ENCODE measurements at regions not wholly inside any gene's neighbourhood (a gene's known extent, or its start where the extent isn't known, plus 50 kb on each side); places are given as distances from the start of the nearest gene placed in this dataset.
"Not testable (repeated sequence)": the region's sequence is repeated elsewhere in the genome, so short reads cannot be mapped to it uniquely, and the experiment has no call there.

- no peak for DNase-seq
- no peaks in the 10 kb centered on the region for H3K4me1 ChIP-seq
- TF ChIP-seq POLR2A (IDR thresholded peaks at IDR 0.05), result no peak
- no peak for TF ChIP-seq CTCF (IDR thresholded peaks at IDR 0.05)
- intact Hi-C loops (cut with DNase I), result no loop called here
- H3K9me3 ChIP-seq, result no peaks in the 10 kb centered on the region
- no peaks in the 10 kb centered on the region for H3K27me3 ChIP-seq
- no peaks in the 10 kb centered on the region for H3K36me3 ChIP-seq
- H3K4me3 ChIP-seq (replicated peaks in 1 of 3), result no peak overlapping the region
- H3K27ac ChIP-seq, result no peak overlapping the region
- WGBS, 2 donors, result 94% methylated on average over 4 of the region's 4 CpGs
These were observed 85.2 kb downstream of the FDX1 start for GRCh38 chr11:110514967-110515366.

GRCh38 chr11:110517381-110517780 lies 87.6 kb downstream of the FDX1 start:
- H3K4me1 ChIP-seq; intact Hi-C loops (cut with DNase I); H3K27ac ChIP-seq; H3K27me3 ChIP-seq; H3K4me3 ChIP-seq (replicated peaks in 1 of 3); H3K9me3 ChIP-seq; H3K36me3 ChIP-seq; DNase-seq: not testable (repeated sequence)
- WGBS, 2 donors, result 93 to 96% methylated on average over 5 of the region's 5 CpGs

GRCh38 chr11:110518809-110519514 lies 89.2 kb downstream of the FDX1 start:
- H3K9me3 ChIP-seq, result no peaks in the 10 kb centered on the region
- DNase-seq, result no peak
- 81 to 82% methylated on average over 5 of the region's 5 CpGs for WGBS, 2 donors
- no peak overlapping the region for H3K27ac ChIP-seq
- H3K4me3 ChIP-seq (replicated peaks in 1 of 3), result no peak overlapping the region
- TF ChIP-seq POLR2A (IDR thresholded peaks at IDR 0.05) (no peak), CTCF (IDR thresholded peaks at IDR 0.05) (no peak)
- H3K4me1 ChIP-seq, result no peaks in the 10 kb centered on the region
- intact Hi-C loops (cut with DNase I), result no loop called here
- H3K27me3 ChIP-seq, result no peaks in the 10 kb centered on the region
- H3K36me3 ChIP-seq, result no peaks in the 10 kb centered on the region

- H3K9me3 ChIP-seq, result no peaks in the 10 kb centered on the region
- H3K36me3 ChIP-seq, result no peaks in the 10 kb centered on the region
- TF ChIP-seq POLR2A (IDR thresholded peaks at IDR 0.05) (no peak), CTCF (IDR thresholded peaks at IDR 0.05) (no peak)
- no peak overlapping the region for H3K4me3 ChIP-seq (replicated peaks in 1 of 3)
- intact Hi-C loops (cut with DNase I), result no loop called here
- no peak overlapping the region for H3K27ac ChIP-seq
- H3K4me1 ChIP-seq, result no peaks in the 10 kb centered on the region
- H3K27me3 ChIP-seq, result no peaks in the 10 kb centered on the region
- 79 to 92% methylated on average over 2 of the region's 2 CpGs for WGBS, 2 donors
- no peak for DNase-seq
These were observed 90.0 kb downstream of the FDX1 start for GRCh38 chr11:110519796-110520195.

- no peaks in the 10 kb centered on the region for H3K27me3 ChIP-seq
- no peak overlapping the region for H3K27ac ChIP-seq
- no peaks in the 10 kb centered on the region for H3K36me3 ChIP-seq
- no peak for DNase-seq
- no peak for TF ChIP-seq CTCF (IDR thresholded peaks at IDR 0.05)
- no peak for TF ChIP-seq POLR2A (IDR thresholded peaks at IDR 0.05)
- intact Hi-C loops (cut with DNase I), result no loop called here
- no peak overlapping the region for H3K4me3 ChIP-seq (replicated peaks in 1 of 3)
- H3K4me1 ChIP-seq, result no peaks in the 10 kb centered on the region
- H3K9me3 ChIP-seq, result no peaks in the 10 kb centered on the region
- 56 to 78% methylated on average over 2 of the region's 2 CpGs for WGBS, 2 donors
These were observed 92.7 kb downstream of the FDX1 start for GRCh38 chr11:110522471-110522870.

Data from thyroid gland (tissue), 4 donors.